Ascending aorta (tissue), 2 donors: ENCODE measurements at regions not wholly inside any gene's neighbourhood (a gene's known extent, or its start where the extent isn't known, plus 50 kb on each side); places are given as distances from the start of the nearest gene placed in this dataset.

Experiments used
- DNase-seq, 2 donors: peaks; one replicate each; pipeline ENCODE4 v3.0.0-alpha.2; 2019; ENCODE audit warnings: low spot score in 2 of 2
- H3K27ac ChIP-seq, 2 donors: fragments of 200-600 bp; sonication (generic); one replicate each; pipeline ENCODE4 v1.5.1; 2016 to 2017; ENCODE audit warnings: mild to moderate bottlenecking in 1 of 2
- H3K27me3 ChIP-seq: fragments of 200-600 bp; sonication (generic); one replicate; pipeline ENCODE4 v1.5.1; 2017
- H3K36me3 ChIP-seq, 2 donors: fragments of 200-600 bp; sonication (generic); one replicate each; pipeline ENCODE4 v1.5.1; 2016
- H3K4me1 ChIP-seq, 2 donors: fragments of 200-600 bp; sonication (generic); one replicate each; pipeline ENCODE4 v1.5.1; 2016 to 2017; ENCODE audit warnings: mild to moderate bottlenecking in 1 of 2
- H3K4me3 ChIP-seq, 2 donors: fragments of 200-600 bp; sonication (generic); one replicate each; pipeline ENCODE4 v1.5.1; 2016 to 2017; ENCODE audit warnings: mild to moderate bottlenecking in 1 of 2
- H3K9me3 ChIP-seq, 2 donors: fragments of 200-600 bp; sonication (generic); one replicate each; pipeline ENCODE4 v1.5.1; 2016
- intact Hi-C: fragments of 100-400 bp; cut with DNase I; formaldehyde crosslinking; loops from one replicate; pipeline ENCODE4 v1.15.1; 2023
- TF ChIP-seq, protein P1 (sequence below), 3 experiments: fragments of 200-600 bp in 2 of 3; fragments of 450-650 bp in 1 of 3; sonication (generic) in 2 of 3; IDR thresholded peaks; one replicate each; pipeline ENCODE4 v1.5.1; 2016 to 2019; ENCODE audit warnings: antibody characterized with exemption in 3 of 3, mild to moderate bottlenecking in 1 of 3, moderate library complexity in 1 of 3

DNA sequence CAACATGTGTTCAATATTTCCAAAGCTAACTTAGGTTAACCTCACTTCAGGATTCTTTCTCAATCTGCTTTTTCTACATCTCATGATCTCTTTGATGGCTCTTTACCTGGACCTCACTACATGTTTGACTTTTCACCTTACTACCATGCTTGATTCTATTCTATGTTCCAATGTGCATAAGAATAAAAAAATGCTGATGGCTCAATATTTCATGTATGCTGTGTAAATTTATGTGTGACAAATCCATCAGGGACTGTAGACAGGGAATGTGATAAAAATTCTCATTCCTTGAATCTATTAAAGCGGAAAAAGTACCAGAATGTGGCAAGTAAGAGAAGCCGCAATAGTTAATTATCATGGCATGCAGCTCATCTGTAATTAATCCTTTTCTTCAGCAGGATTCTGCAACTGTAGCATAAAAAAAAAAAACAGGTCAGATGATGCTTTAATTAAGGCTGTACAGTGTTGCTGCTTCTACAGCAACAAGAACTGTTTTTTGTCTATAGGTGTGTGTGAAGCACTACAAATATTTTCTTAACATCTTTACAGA lies 276.9 kb upstream of the PRKD1 start:
- Histone ChIP-seq H3K4me1 (no peaks in the 10 kb centered on the region), H3K36me3 (no peaks in the 10 kb centered on the region), H3K27me3 (no peaks in the 10 kb centered on the region), H3K27ac (no peak overlapping the region), H3K4me3 (no peak overlapping the region), H3K9me3 (no peaks in the 10 kb centered on the region)
- intact Hi-C loops, result no loop called here
- TF ChIP-seq, protein P1, sequence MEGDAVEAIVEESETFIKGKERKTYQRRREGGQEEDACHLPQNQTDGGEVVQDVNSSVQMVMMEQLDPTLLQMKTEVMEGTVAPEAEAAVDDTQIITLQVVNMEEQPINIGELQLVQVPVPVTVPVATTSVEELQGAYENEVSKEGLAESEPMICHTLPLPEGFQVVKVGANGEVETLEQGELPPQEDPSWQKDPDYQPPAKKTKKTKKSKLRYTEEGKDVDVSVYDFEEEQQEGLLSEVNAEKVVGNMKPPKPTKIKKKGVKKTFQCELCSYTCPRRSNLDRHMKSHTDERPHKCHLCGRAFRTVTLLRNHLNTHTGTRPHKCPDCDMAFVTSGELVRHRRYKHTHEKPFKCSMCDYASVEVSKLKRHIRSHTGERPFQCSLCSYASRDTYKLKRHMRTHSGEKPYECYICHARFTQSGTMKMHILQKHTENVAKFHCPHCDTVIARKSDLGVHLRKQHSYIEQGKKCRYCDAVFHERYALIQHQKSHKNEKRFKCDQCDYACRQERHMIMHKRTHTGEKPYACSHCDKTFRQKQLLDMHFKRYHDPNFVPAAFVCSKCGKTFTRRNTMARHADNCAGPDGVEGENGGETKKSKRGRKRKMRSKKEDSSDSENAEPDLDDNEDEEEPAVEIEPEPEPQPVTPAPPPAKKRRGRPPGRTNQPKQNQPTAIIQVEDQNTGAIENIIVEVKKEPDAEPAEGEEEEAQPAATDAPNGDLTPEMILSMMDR (IDR thresholded peaks at IDR 0.05), result no peak
- no peak for DNase-seq

DNA sequence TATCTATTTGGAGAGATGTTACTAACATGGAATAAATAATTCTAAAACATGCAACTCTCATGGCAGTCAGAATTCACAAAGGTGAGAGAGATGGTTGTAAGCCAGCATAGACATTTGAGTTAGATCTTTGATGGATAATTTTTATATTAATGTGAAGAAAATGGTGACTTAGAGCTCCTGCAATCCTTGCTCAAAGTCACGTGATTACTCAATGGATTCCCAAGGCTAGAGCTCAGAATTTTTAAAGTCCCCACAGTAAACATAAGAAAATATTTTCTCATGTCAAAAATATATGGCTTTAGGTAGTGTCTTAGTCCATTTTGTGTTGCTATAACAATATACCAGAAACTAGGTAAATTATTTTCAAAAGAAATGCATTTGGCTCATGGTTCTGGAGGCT lies 281.5 kb upstream of the PRKD1 start:
- no peaks in the 10 kb centered on the region for H3K9me3 ChIP-seq
- H3K27me3 ChIP-seq, result no peaks in the 10 kb centered on the region
- intact Hi-C loops, result no loop called here
- DNase-seq, result no peak
- peaks cover 0 to 3% of the 10 kb centered on the region in 2 donors for H3K4me1 ChIP-seq
- H3K36me3 ChIP-seq, result no peaks in the 10 kb centered on the region
- TF ChIP-seq, protein P1 (IDR thresholded peaks at IDR 0.05), result no peak
- H3K27ac ChIP-seq, result no peak overlapping the region
- no peak overlapping the region for H3K4me3 ChIP-seq

DNA sequence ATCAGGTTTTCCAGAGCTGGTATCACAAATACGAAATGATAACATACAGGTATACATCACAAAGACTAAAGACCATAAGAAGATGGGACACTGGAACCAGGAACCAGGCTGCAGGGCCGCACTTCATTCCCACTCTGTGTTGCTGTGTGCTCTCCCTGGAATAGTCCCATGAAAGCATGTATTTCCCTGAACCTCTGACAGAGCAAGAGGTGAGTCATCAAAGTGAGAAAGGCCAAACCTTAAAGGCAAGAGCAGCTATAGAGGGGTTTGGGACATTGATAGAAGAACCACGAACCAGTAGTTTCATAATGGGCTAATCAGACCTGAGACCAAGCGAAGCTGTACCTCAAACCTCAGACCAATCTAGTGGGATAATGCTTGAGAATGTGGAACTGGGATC lies 283.0 kb upstream of the PRKD1 start:
- no peaks in the 10 kb centered on the region for H3K27me3 ChIP-seq
- H3K27ac ChIP-seq, result no peak overlapping the region
- intact Hi-C loops, result loop anchor here (2.0 to 10.0 kb wide), 3 partner anchors 14 to 466 kb away; no protein-coding TSS in a partner anchor
- DNase-seq, result no peak
- H3K4me1 ChIP-seq, result peaks cover 0 to 3% of the 10 kb centered on the region in 2 donors
- no peaks in the 10 kb centered on the region for H3K36me3 ChIP-seq
- TF ChIP-seq, protein P1 (IDR thresholded peaks at IDR 0.05), result no peak
- no peak overlapping the region for H3K4me3 ChIP-seq
- H3K9me3 ChIP-seq, result no peaks in the 10 kb centered on the region

DNA sequence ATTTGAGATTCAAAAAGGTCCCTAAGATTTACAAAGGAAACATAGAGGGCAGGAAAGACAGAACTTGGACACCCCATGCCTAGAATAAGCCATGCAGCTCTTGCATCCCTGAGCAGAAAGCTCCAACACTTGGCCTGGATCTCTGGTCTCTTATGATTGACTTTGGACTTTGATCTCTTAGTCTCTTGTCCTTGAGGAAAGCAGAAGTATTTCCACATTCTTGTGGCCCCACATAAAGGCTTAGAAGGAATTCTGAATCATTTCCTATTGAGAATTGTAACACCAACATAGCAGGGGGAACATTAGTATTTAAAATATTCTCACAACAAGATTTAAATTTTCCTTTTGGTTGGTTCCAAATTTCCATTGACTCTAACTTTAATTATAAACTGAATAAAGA lies 283.7 kb upstream of the PRKD1 start:
- DNase-seq, result no peak
- Histone ChIP-seq H3K27ac (no peak overlapping the region), H3K4me1 (peaks cover 0 to 3% of the 10 kb centered on the region in 2 donors), H3K27me3 (no peaks in the 10 kb centered on the region), H3K4me3 (no peak overlapping the region), H3K9me3 (no peaks in the 10 kb centered on the region), H3K36me3 (no peaks in the 10 kb centered on the region)
- TF ChIP-seq, protein P1 (IDR thresholded peaks at IDR 0.05), result no peak
- intact Hi-C loops, result loop anchor here (2.0 to 10.0 kb wide), 3 partner anchors 15 to 467 kb away; no protein-coding TSS in a partner anchor

DNA sequence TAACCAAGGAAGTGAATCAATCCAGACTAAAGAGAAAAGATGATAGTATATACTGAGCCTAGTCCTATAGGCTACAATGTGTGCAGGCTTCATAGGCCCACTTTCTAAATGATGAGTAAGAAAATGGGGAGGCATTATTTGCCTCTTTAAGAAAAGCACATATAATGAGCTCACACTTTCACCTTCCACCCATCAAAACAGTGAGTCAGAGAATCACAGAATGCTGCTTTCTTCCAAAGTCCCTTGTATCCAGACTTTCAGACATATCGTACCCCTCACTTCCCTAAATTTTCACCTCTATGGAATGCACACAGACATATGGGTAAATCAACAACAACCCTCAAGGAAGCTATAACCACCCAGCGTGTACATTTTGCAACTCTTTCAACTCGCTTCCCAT lies 286.4 kb upstream of the PRKD1 start:
- intact Hi-C loops, result loop anchor here (1.0 to 10.0 kb wide), 4 partner anchors 209 to 665 kb away; no protein-coding TSS in a partner anchor
- H3K27ac ChIP-seq, result no peak overlapping the region
- H3K4me1 ChIP-seq, result peaks cover 0 to 3% of the 10 kb centered on the region in 2 donors
- no peaks in the 10 kb centered on the region for H3K36me3 ChIP-seq
- TF ChIP-seq, protein P1 (IDR thresholded peaks at IDR 0.05), result no peak
- H3K9me3 ChIP-seq, result no peaks in the 10 kb centered on the region
- H3K27me3 ChIP-seq, result no peaks in the 10 kb centered on the region
- DNase-seq, result no peak
- H3K4me3 ChIP-seq, result peak overlapping the region in 1 of 2 donors; percentile 23
